ENCODE measurements at regions not wholly inside any gene's neighbourhood (a gene's known extent, or its start where the extent isn't known, plus 50 kb on each side); places are given as distances from the start of the nearest gene placed in this dataset.

DNA sequence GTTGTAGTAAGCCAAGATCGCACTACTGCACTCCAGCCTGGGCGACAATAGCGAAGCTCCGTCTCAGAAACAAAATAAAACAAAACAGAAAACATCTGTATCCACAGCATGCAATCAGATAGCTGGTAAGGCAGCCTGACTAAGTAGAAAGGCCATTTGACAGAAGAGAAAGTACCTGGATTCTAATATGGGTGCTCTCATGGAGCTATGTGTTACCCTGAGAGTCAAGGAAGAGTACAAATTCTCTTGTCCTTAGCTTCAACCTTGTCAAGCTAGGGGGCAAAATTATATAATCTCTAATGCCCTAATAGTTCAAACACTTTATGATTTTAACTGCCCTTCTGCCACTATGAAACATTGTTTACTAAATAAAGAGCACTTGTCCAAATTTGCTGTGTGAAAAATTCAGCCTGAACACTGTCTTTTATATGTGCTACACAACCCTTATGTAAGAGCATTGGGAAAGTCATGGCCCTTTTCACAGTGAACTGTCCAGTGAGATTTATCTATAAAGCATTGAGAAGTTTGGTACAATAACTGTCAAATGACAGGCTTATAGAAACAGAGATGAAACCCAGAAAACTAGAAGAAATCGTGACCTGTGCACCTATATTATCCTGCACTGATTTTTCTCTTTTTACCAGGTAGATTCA, 51.2 kb upstream of the PRKG1 start:
- Histone ChIP-seq H3K36me3 (no peaks in the 10 kb centered on the region), H3K4me1 (no peaks in the 10 kb centered on the region), H3K4me3 (ENCODE audit: low read depth, low read length) (no peak overlapping the region), H3K9me3 (no peaks in the 10 kb centered on the region), H3K27me3 (no peaks in the 10 kb centered on the region)
- TF ChIP-seq, protein P1, sequence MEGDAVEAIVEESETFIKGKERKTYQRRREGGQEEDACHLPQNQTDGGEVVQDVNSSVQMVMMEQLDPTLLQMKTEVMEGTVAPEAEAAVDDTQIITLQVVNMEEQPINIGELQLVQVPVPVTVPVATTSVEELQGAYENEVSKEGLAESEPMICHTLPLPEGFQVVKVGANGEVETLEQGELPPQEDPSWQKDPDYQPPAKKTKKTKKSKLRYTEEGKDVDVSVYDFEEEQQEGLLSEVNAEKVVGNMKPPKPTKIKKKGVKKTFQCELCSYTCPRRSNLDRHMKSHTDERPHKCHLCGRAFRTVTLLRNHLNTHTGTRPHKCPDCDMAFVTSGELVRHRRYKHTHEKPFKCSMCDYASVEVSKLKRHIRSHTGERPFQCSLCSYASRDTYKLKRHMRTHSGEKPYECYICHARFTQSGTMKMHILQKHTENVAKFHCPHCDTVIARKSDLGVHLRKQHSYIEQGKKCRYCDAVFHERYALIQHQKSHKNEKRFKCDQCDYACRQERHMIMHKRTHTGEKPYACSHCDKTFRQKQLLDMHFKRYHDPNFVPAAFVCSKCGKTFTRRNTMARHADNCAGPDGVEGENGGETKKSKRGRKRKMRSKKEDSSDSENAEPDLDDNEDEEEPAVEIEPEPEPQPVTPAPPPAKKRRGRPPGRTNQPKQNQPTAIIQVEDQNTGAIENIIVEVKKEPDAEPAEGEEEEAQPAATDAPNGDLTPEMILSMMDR (IDR thresholded peaks at IDR 0.05; ENCODE audit: low read depth, low read length), result no peak
- DNase-seq, result no peak

DNA sequence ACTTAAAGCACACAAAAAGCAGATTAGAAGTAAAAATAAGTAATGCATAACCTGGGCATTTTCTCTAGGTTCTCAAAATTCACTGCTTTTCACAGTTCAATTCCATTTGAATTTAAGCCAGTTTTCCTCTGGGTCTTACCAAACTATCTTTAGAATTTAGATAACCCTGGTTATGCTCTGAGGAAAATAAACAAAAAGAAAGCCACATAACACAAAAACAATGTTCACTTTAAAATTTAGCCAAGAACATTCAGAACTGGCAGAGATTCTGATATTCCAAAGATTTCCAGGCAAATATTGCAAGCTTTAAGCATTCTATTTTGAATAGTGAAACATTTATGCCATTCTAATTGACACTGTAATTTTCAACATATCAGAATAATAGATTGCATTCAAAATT, 50.7 kb upstream of the PRKG1 start:
- no peaks in the 10 kb centered on the region for H3K27me3 ChIP-seq
- no peak overlapping the region for H3K4me3 ChIP-seq (ENCODE audit: low read depth, low read length)
- H3K4me1 ChIP-seq, result no peaks in the 10 kb centered on the region
- no peaks in the 10 kb centered on the region for H3K36me3 ChIP-seq
- no peak for DNase-seq
- no peaks in the 10 kb centered on the region for H3K9me3 ChIP-seq
- TF ChIP-seq, protein P1 (IDR thresholded peaks at IDR 0.05; ENCODE audit: low read depth, low read length), result no peak

All from BE2C (cell line).